Prostate gland (tissue), 2 donors: ENCODE measurements at regions not wholly inside any gene's neighbourhood (a gene's known extent, or its start where the extent isn't known, plus 50 kb on each side); places are given as distances from the start of the nearest gene placed in this dataset.

Source experiments
- CTCF ChIP-seq, 4 experiments: fragments of 200-600 bp in 2 of 4; fragments of 450-650 bp in 2 of 4; sonication (generic) in 2 of 4; IDR thresholded peaks; 1 replicate in 3 of 4; 2 replicates in 1 of 4; pipeline ENCODE4 v1.5.1; 2016 to 2019; ENCODE audit warnings: antibody characterized with exemption in 4 of 4, mild to moderate bottlenecking in 2 of 4, moderate library complexity in 2 of 4
- POLR2A ChIP-seq: fragments of 450-650 bp; IDR thresholded peaks from one replicate; pipeline ENCODE4 v1.6.1; 2016; ENCODE audit warnings: antibody characterized with exemption, mild to moderate bottlenecking
- POLR2AphosphoS5 ChIP-seq: sonication (generic); formaldehyde crosslinking; IDR thresholded peaks from one replicate; pipeline ENCODE4 v1.6.1; 2017; ENCODE audit warnings: antibody characterized with exemption

DNA sequence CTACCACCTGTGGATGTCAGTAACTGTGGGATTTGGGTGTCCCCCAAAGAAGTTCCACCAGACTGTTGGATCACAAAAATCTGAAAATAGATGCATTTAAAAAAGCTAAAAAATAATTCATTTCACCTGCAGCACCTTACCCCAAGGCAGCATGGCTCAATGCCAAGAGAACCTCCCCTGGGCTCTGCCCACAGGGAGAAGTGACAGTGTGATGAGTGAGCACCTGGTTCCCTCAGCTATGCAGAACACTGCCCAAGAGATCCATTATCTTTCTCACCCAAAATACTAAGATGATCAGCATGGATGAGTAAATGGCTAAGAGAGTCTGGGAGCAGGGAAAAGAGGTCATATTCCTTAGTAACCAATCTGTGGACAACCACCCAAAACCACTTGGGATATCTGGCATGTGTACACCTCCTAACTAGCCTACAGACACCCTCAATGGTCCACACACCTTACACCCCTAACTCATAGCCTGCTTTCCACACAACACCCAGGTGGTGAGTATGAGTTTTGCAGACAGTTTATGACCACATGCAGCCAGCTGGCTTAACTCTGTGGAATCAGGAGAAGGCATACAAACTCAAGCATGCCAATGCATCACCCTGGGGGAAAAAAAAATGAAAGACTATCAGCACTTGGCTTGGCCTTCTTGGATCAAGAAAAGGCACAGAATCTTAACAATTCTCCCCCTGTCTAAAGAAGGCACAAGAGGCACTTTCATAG is 416.5 kb upstream of the SMIM31 start:
- TF ChIP-seq CTCF (IDR thresholded peaks at IDR 0.05) (no peak), POLR2A (no peak), POLR2AphosphoS5 (no peak)
